ENCODE measurements at regions not wholly inside any gene's neighbourhood (a gene's known extent, or its start where the extent isn't known, plus 50 kb on each side); places are given as distances from the start of the nearest gene placed in this dataset.

- no peak for TF ChIP-seq CTCF (IDR thresholded peaks at IDR 0.05)
- no peak for TF ChIP-seq POLR2A (IDR thresholded peaks at IDR 0.05)
- no peak for TF ChIP-seq POLR2AphosphoS5 (IDR thresholded peaks at IDR 0.05)
Measured at GRCh38 chr13:106306748-106307277, 228.6 kb downstream of the EFNB2 start.

Data from breast epithelium (tissue), 3 donors.